ENCODE measurements at regions not wholly inside any gene's neighbourhood (a gene's known extent, or its start where the extent isn't known, plus 50 kb on each side); places are given as distances from the start of the nearest gene placed in this dataset.
"Not testable (repeated sequence)": the region's sequence is repeated elsewhere in the genome, so short reads cannot be mapped to it uniquely, and the experiment has no call there.

GRCh38 chr10:65788271-65788670, 1137.6 kb upstream of the LRRTM3 start:
- DNase-seq (ENCODE audit: low spot score) = no peak

- DNase-seq (ENCODE audit: low spot score) = no peak
Observed at GRCh38 chr10:65791979-65792378, 1133.9 kb upstream of the LRRTM3 start.

GRCh38 chr10:65793738-65794425, 1132.0 kb upstream of the LRRTM3 start:
- no peak for DNase-seq (ENCODE audit: low spot score)

GRCh38 chr10:65794861-65795260, 1131.0 kb upstream of the LRRTM3 start:
- DNase-seq (ENCODE audit: low spot score) = not testable (repeated sequence)

- no peak for DNase-seq (ENCODE audit: low spot score)
Observed at GRCh38 chr10:65796472-65796871, 1129.4 kb upstream of the LRRTM3 start.

GRCh38 chr10:65798133-65798532, 1127.7 kb upstream of the LRRTM3 start:
- no peak for DNase-seq (ENCODE audit: low spot score)

- no peak for DNase-seq (ENCODE audit: low spot score)
Observed at GRCh38 chr10:65802391-65802790, 1123.4 kb upstream of the LRRTM3 start.

- no peak for DNase-seq (ENCODE audit: low spot score)
Observed at GRCh38 chr10:65805511-65805910, 1120.3 kb upstream of the LRRTM3 start.

GRCh38 chr10:65805993-65806392, 1119.8 kb upstream of the LRRTM3 start:
- DNase-seq (ENCODE audit: low spot score) = no peak

GRCh38 chr10:65808687-65809333, 1117.0 kb upstream of the LRRTM3 start:
- DNase-seq (ENCODE audit: low spot score) = no peak

GRCh38 chr10:65811931-65812525, 1113.8 kb upstream of the LRRTM3 start:
- no peak for DNase-seq (ENCODE audit: low spot score)

- DNase-seq (ENCODE audit: low spot score) = no peak
Observed at GRCh38 chr10:65816536-65816935, 1109.3 kb upstream of the LRRTM3 start.

- DNase-seq (ENCODE audit: low spot score) = no peak
Observed at GRCh38 chr10:65818990-65819389, 1106.8 kb upstream of the LRRTM3 start.

- DNase-seq (ENCODE audit: low spot score) = no peak
Observed at GRCh38 chr10:65827359-65827758, 1098.5 kb upstream of the LRRTM3 start.

- DNase-seq (ENCODE audit: low spot score) = no peak
Observed at GRCh38 chr10:65838811-65839210, 1087.0 kb upstream of the LRRTM3 start.

- no peak for DNase-seq (ENCODE audit: low spot score)
Observed at GRCh38 chr10:65843203-65843602, 1082.6 kb upstream of the LRRTM3 start.

- DNase-seq (ENCODE audit: low spot score) = no peak
Observed at GRCh38 chr10:65845916-65846315, 1079.9 kb upstream of the LRRTM3 start.

GRCh38 chr10:65846541-65846940, 1079.3 kb upstream of the LRRTM3 start:
- DNase-seq (ENCODE audit: low spot score) = no peak

- no peak for DNase-seq (ENCODE audit: low spot score)
Observed at GRCh38 chr10:65846949-65847348, 1078.9 kb upstream of the LRRTM3 start.

- DNase-seq (ENCODE audit: low spot score) = no peak
Observed at GRCh38 chr10:65847436-65848230, 1078.2 kb upstream of the LRRTM3 start.

- DNase-seq (ENCODE audit: low spot score) = no peak
Observed at GRCh38 chr10:65858841-65859240, 1067.0 kb upstream of the LRRTM3 start.

GRCh38 chr10:65861249-65861648, 1064.6 kb upstream of the LRRTM3 start:
- DNase-seq (ENCODE audit: low spot score) = no peak

Measured in CD4-positive, alpha-beta T cell treated with Interleukin-2 at 100 ng/mL for 4 hours (primary cell).